Esophagus (tissue), 2 donors: ENCODE measurements at regions not wholly inside any gene's neighbourhood (a gene's known extent, or its start where the extent isn't known, plus 50 kb on each side); places are given as distances from the start of the nearest gene placed in this dataset.

ENCODE experiments used
- H3K27ac ChIP-seq, 2 donors: one replicate each; pipeline ENCODE4 v1.5.1; 2013; ENCODE audit warnings: low read depth in 2 of 2, mild to moderate bottlenecking in 2 of 2, inconsistent platforms in 1 of 2, low read length in 1 of 2, moderate library complexity in 1 of 2
- H3K27me3 ChIP-seq, 2 donors: one replicate each; pipeline ENCODE4 v1.6.1; 2013; ENCODE audit warnings: low read length in 2 of 2, control low read depth in 1 of 2, mild to moderate bottlenecking in 1 of 2; ENCODE audit not compliant: insufficient read depth in 2 of 2, control insufficient read depth in 1 of 2
- H3K36me3 ChIP-seq, 2 donors: one replicate each; pipeline ENCODE4 v1.6.1; 2013; ENCODE audit warnings: low read length in 1 of 2; ENCODE audit not compliant: control insufficient read depth in 2 of 2, insufficient read depth in 2 of 2
- H3K4me1 ChIP-seq, 2 donors: one replicate each; pipeline ENCODE4 v1.6.1; 2013; ENCODE audit warnings: low read length in 1 of 2; ENCODE audit not compliant: control insufficient read depth in 2 of 2, insufficient read depth in 2 of 2
- H3K4me3 ChIP-seq, 2 donors: one replicate each; pipeline ENCODE4 v1.5.1; 2013; ENCODE audit warnings: low read length in 2 of 2, mild to moderate bottlenecking in 2 of 2, low read depth in 1 of 2, moderate library complexity in 1 of 2
- H3K9me3 ChIP-seq, 2 donors: one replicate each; pipeline ENCODE4 v1.6.1; 2013; ENCODE audit warnings: mild to moderate bottlenecking in 2 of 2, low read depth in 1 of 2, low read length in 1 of 2, moderate library complexity in 1 of 2; ENCODE audit not compliant: control insufficient read depth in 2 of 2, insufficient read depth in 1 of 2
- WGBS, 2 donors: extraction: QIAGEN DNeasy Blood & Tissue Kit; methylation state at CpG; one replicate each; pipeline ENCODE4 v1.1.7; 2013; 5-methylcytosine and 5-hydroxymethylcytosine counted together
- donor health status: healthy with polysubstance abuse.
- donor health status: Bipolar disorder and iron deficiency.

GRCh38 chr5:116389601-116390000, 185.0 kb downstream of the SEMA6A start:
- no peaks in the 10 kb centered on the region for H3K4me1 ChIP-seq
- no peak overlapping the region for H3K4me3 ChIP-seq
- no peak overlapping the region for H3K27ac ChIP-seq
- H3K36me3 ChIP-seq: no peaks in the 10 kb centered on the region
- no peaks in the 10 kb centered on the region for H3K27me3 ChIP-seq
- no peaks in the 10 kb centered on the region for H3K9me3 ChIP-seq
- 86 to 88% methylated on average over 1 of the region's 1 CpG for WGBS, 2 donors

DNA sequence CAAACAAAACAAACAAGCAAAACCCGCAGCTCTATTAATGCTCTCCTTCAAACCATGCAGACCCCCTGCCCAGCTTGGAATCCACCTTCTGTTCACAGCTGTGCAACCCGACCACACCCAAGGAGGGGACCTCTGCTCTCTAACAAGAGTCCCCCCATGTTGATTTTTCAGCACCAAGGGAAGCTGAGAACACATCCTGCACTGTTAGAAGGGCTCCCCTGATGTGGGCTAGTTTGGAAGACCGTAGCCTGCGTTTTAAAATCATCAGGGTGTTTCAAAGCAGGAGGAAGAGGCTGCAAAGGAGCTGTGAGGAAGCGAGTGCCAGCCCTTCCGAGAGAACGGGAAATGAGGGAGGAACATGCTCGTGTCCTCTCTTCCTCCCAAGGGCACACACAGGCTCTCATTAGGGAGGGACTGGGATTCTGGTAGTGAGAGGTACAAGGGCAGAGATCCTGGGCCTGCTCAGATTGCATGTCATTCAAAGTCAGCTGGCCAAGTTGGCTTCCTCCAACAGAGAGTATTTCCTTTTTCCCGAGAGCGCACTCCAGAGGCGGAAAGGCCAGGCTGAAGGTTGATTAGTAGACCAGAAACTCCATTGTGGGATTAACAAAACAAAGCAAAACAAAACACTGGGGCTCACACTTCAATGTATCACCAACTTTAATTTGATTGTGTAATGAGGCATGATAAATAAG, 185.9 kb downstream of the SEMA6A start:
- WGBS, 2 donors: 80% methylated on average over 11 of the region's 11 CpGs
- no peaks in the 10 kb centered on the region for H3K9me3 ChIP-seq
- no peak overlapping the region for H3K27ac ChIP-seq
- no peaks in the 10 kb centered on the region for H3K4me1 ChIP-seq
- no peak overlapping the region for H3K4me3 ChIP-seq
- H3K27me3 ChIP-seq: no peaks in the 10 kb centered on the region
- H3K36me3 ChIP-seq: no peaks in the 10 kb centered on the region

DNA sequence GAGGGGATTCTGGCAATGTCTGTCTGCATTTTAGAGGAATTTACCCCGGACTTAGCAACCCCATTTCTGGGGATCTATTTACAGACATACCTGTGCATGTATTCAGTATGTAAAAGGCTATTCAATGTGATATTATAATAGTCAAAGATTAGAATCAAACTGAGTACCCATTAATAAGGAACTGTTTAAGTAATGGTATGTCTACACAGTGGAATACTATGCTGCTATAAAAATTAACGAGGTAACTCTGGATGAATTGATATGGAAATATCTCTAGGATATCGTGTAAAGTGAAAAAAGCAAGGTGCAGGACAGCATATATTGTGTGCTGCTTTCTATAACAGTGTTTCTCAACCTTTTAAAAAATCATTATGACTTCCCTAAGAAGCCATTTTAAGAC, 186.9 kb downstream of the SEMA6A start:
- Histone ChIP-seq H3K4me1 (no peaks in the 10 kb centered on the region), H3K4me3 (no peak overlapping the region), H3K9me3 (no peaks in the 10 kb centered on the region), H3K27me3 (no peaks in the 10 kb centered on the region), H3K27ac (no peak overlapping the region), H3K36me3 (no peaks in the 10 kb centered on the region)
- WGBS, 2 donors: 95% methylated on average over 3 of the region's 3 CpGs

GRCh38 chr5:116386633-116387032, 188.0 kb downstream of the SEMA6A start:
- H3K27ac ChIP-seq: no peak overlapping the region
- H3K4me1 ChIP-seq: no peaks in the 10 kb centered on the region
- no peaks in the 10 kb centered on the region for H3K27me3 ChIP-seq
- H3K36me3 ChIP-seq: no peaks in the 10 kb centered on the region
- H3K4me3 ChIP-seq: no peak overlapping the region
- H3K9me3 ChIP-seq: no peaks in the 10 kb centered on the region
- 87 to 93% methylated on average over 5 of the region's 5 CpGs for WGBS, 2 donors

GRCh38 chr5:116382874-116383266, 191.8 kb downstream of the SEMA6A start:
- H3K9me3 ChIP-seq: no peaks in the 10 kb centered on the region
- H3K4me1 ChIP-seq: peaks cover 0 to 5% of the 10 kb centered on the region in 2 donors
- no peak overlapping the region for H3K4me3 ChIP-seq
- no peak overlapping the region for H3K27ac ChIP-seq
- H3K27me3 ChIP-seq: no peaks in the 10 kb centered on the region
- WGBS, 2 donors: 55 to 57% methylated on average over 3 of the region's 3 CpGs
- H3K36me3 ChIP-seq: no peaks in the 10 kb centered on the region

- Histone ChIP-seq H3K4me1 (peaks cover 0 to 5% of the 10 kb centered on the region in 2 donors), H3K4me3 (no peak overlapping the region), H3K36me3 (no peaks in the 10 kb centered on the region), H3K27ac (no peak overlapping the region), H3K27me3 (no peaks in the 10 kb centered on the region), H3K9me3 (no peaks in the 10 kb centered on the region)
- WGBS, 2 donors: 87 to 90% methylated on average over 13 of the region's 13 CpGs
Observed at GRCh38 chr5:116382032-116382873, 192.4 kb downstream of the SEMA6A start.

DNA sequence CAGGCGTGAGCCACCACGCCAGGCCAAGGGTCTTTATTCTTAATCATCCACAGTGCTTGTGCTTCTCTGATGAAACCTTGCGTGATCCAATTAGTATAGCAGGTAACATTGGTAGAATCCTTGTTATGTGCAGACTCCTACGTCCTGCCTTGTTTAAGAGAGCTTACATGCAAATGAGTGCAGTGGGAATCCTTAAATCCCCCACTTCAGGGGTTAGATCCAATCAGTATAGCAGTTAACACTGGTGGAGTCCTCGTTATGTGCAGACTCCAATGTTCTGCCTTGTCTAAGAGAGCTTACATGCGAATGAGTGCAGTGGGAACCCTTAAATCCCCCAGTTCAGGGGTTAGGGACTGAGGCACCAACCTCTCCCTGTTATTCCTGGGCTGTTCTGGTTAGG, 193.4 kb downstream of the SEMA6A start:
- 95 to 96% methylated on average over 6 of the region's 6 CpGs for WGBS, 2 donors
- peaks cover 0 to 5% of the 10 kb centered on the region in 2 donors for H3K4me1 ChIP-seq
- no peaks in the 10 kb centered on the region for H3K36me3 ChIP-seq
- no peaks in the 10 kb centered on the region for H3K27me3 ChIP-seq
- H3K9me3 ChIP-seq: no peaks in the 10 kb centered on the region
- H3K4me3 ChIP-seq: no peak overlapping the region
- H3K27ac ChIP-seq: no peak overlapping the region

GRCh38 chr5:116380621-116381020, 194.0 kb downstream of the SEMA6A start:
- 98 to 100% methylated on average over 2 of the region's 2 CpGs for WGBS, 2 donors

GRCh38 chr5:116379306-116379705, 195.3 kb downstream of the SEMA6A start:
- Histone ChIP-seq H3K4me1 (peaks cover 0 to 5% of the 10 kb centered on the region in 2 donors), H3K27me3 (no peaks in the 10 kb centered on the region), H3K9me3 (no peaks in the 10 kb centered on the region), H3K36me3 (no peaks in the 10 kb centered on the region), H3K27ac (no peak overlapping the region), H3K4me3 (no peak overlapping the region)
- 94 to 97% methylated on average over 5 of the region's 5 CpGs for WGBS, 2 donors

More at GRCh38 chr5:116380621-116381020, 194.0 kb downstream of the SEMA6A start:
- Histone ChIP-seq H3K36me3 (no peaks in the 10 kb centered on the region), H3K27me3 (no peaks in the 10 kb centered on the region), H3K9me3 (no peaks in the 10 kb centered on the region), H3K4me1 (peaks cover 0 to 5% of the 10 kb centered on the region in 2 donors), H3K4me3 (no peak overlapping the region), H3K27ac (no peak overlapping the region)
